Mesenchymal stem cell (in vitro differentiated cells and primary cell): ENCODE measurements at regions not wholly inside any gene's neighbourhood (a gene's known extent, or its start where the extent isn't known, plus 50 kb on each side); places are given as distances from the start of the nearest gene placed in this dataset.

ENCODE experiments used
- DNase-seq: peaks from one replicate; pipeline ENCODE4 v3.0.0-alpha.2; 2013
- H2AFZ ChIP-seq: one replicate; pipeline ENCODE4 v1.6.1; 2013; ENCODE audit warnings: low read depth, mild to moderate bottlenecking, control low read depth, inconsistent platforms, low read length, moderate library complexity
- H2AK5ac ChIP-seq: 2 replicates; pipeline ENCODE4 v1.6.1; 2013; ENCODE audit warnings: low read length, moderate library complexity, mild to moderate bottlenecking, inconsistent platforms; ENCODE audit not compliant: severe bottlenecking
- H2BK120ac ChIP-seq: one replicate; pipeline ENCODE4 v1.6.1; 2013; ENCODE audit warnings: low read depth, mild to moderate bottlenecking, inconsistent platforms, low read length, moderate library complexity
- H2BK12ac ChIP-seq, 2 experiments: one replicate each; pipeline ENCODE4 v1.6.1; 2013; ENCODE audit warnings: inconsistent platforms in 2 of 2, low read length in 2 of 2, mild to moderate bottlenecking in 2 of 2, moderate library complexity in 2 of 2, control low read depth in 1 of 2
- H2BK15ac ChIP-seq: one replicate; pipeline ENCODE4 v1.6.1; 2013; ENCODE audit warnings: mild to moderate bottlenecking, low read depth, inconsistent platforms; ENCODE audit not compliant: poor library complexity, severe bottlenecking
- H2BK5ac ChIP-seq: 2 replicates; pipeline ENCODE4 v1.6.1; 2013; ENCODE audit warnings: low read depth, mild to moderate bottlenecking, low read length, control low read depth, inconsistent platforms; ENCODE audit not compliant: poor library complexity, severe bottlenecking
- H3K14ac ChIP-seq, 2 experiments: one replicate each; pipeline ENCODE4 v1.6.1; 2013; ENCODE audit warnings: inconsistent platforms in 2 of 2, low read length in 2 of 2, control low read depth in 1 of 2, mild to moderate bottlenecking in 1 of 2, moderate library complexity in 1 of 2
- H3K18ac ChIP-seq, 2 experiments: one replicate each; pipeline ENCODE4 v1.6.1; 2013; ENCODE audit warnings: inconsistent platforms in 2 of 2, low read length in 2 of 2, control low read depth in 1 of 2, low read depth in 1 of 2, mild to moderate bottlenecking in 1 of 2
- H3K23ac ChIP-seq, 2 experiments: one replicate each; pipeline ENCODE4 v1.6.1; 2013; ENCODE audit warnings: inconsistent platforms in 2 of 2, low read length in 2 of 2, mild to moderate bottlenecking in 2 of 2, moderate library complexity in 2 of 2, control low read depth in 1 of 2
- H3K27ac ChIP-seq: 2 replicates; pipeline ENCODE4 v1.5.1; 2013; ENCODE audit warnings: mild to moderate bottlenecking, moderate library complexity, low read length, control low read depth, inconsistent platforms; ENCODE audit not compliant: poor library complexity, severe bottlenecking
- H3K27me3 ChIP-seq, 2 experiments: 2 replicates each; pipeline versions ENCODE4 v1.6.1 to v1.7.0; 2013; ENCODE audit warnings: low read length in 2 of 2, mild to moderate bottlenecking in 2 of 2, moderate library complexity in 2 of 2, control low read depth in 1 of 2, inconsistent platforms in 1 of 2; ENCODE audit not compliant: control insufficient read depth in 1 of 2, insufficient read depth in 1 of 2
- H3K36me3 ChIP-seq, 2 experiments: 2 replicates each; pipeline versions ENCODE4 v1.6.1 to v1.7.0; 2013; ENCODE audit warnings: low read length in 2 of 2, control low read depth in 1 of 2, inconsistent platforms in 1 of 2, low read depth in 1 of 2, mild to moderate bottlenecking in 1 of 2; ENCODE audit not compliant: insufficient read depth in 2 of 2, control insufficient read depth in 1 of 2
- H3K4ac ChIP-seq, 2 experiments: one replicate each; pipeline ENCODE4 v1.6.1; 2013; ENCODE audit warnings: inconsistent platforms in 2 of 2, low read length in 2 of 2, mild to moderate bottlenecking in 2 of 2, moderate library complexity in 2 of 2, control low read depth in 1 of 2, low read depth in 1 of 2
- H3K4me1 ChIP-seq: 2 replicates; pipeline ENCODE4 v1.6.1; 2013; ENCODE audit warnings: low read depth, low read length, control low read depth; ENCODE audit not compliant: control insufficient read depth, insufficient read depth
- H3K4me2 ChIP-seq: 2 replicates; pipeline ENCODE4 v1.6.1; 2013; ENCODE audit warnings: low read length, mild to moderate bottlenecking, inconsistent platforms; ENCODE audit not compliant: poor library complexity, severe bottlenecking
- H3K4me3 ChIP-seq, 2 experiments: 2 replicates each; pipeline versions ENCODE4 v1.5.1 to v1.7.0; 2013; ENCODE audit warnings: low read length in 2 of 2, mild to moderate bottlenecking in 2 of 2, control low read depth in 1 of 2, low read depth in 1 of 2; ENCODE audit not compliant: insufficient read depth in 1 of 2
- H3K79me1 ChIP-seq: replicated peaks from 2 replicates; pipeline ENCODE4 v1.6.1; 2013; ENCODE audit warnings: mild to moderate bottlenecking, control low read depth, low read length, inconsistent platforms; ENCODE audit not compliant: poor library complexity, severe bottlenecking
- H3K9ac ChIP-seq: 2 replicates; pipeline ENCODE4 v1.7.0; 2013; ENCODE audit warnings: mild to moderate bottlenecking, low read length, moderate library complexity
- H3K9me3 ChIP-seq: 2 replicates; pipeline ENCODE4 v1.7.0; 2013; ENCODE audit warnings: mild to moderate bottlenecking, low read length; ENCODE audit not compliant: control insufficient read depth
- H4K8ac ChIP-seq: one replicate; pipeline ENCODE4 v1.6.1; 2013; ENCODE audit warnings: inconsistent platforms, mild to moderate bottlenecking, low read length, moderate library complexity
- H4K91ac ChIP-seq: one replicate; pipeline ENCODE4 v1.6.1; 2013; ENCODE audit warnings: mild to moderate bottlenecking, low read length, inconsistent platforms
- WGBS: methylation state at CpG from one replicate; pipeline ENCODE4 v1.1.7; 2013; ENCODE audit warnings: mixed read lengths; 5-methylcytosine and 5-hydroxymethylcytosine counted together

DNA sequence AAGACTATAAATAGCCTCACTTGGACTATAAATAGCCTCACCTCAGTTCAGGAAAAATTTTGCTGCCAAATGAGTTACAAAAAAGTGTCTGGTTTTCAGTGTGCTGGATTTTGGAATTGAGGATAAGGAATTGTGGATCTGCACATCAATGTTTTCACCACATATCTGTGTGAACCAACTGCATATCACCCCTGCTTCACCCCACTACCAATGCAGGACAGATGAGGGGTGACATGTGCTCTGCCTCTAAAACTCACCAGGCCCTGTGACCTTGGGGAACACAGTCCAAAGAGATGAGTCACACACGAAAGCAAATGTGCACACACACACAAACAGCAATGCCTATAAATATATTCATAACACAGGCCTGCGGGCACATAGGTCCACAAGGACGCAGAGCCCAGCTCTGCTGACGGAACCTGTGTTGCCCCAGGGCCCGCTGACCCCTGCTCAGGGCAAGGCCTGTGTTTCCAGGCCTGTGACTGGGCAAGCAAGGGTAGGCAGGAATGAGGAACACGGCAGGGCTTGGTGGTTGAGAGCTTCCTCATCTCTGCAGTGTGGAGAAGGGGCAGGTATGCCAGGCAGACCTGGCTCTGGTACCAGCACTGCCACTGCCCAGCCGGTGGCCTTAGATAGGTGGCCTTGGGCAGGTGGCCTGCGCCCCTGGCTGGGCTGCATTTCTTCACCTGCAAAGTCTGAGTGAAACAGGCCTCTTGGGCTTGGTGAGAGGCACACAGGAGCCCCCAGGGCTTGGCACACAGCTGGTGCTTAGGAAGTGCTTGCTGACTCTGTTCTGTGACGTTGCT lies 82.4 kb downstream of the ARL6IP4 start:
- Histone ChIP-seq H4K91ac (no peak overlapping the region), H3K36me3 (peaks cover 4 to 7% of the 10 kb centered on the region in 2 experiments), H3K27ac (no peak overlapping the region), H3K4me2 (no peak overlapping the region), H2AFZ (no peak overlapping the region), H3K4me1 (peaks cover 27% of the 10 kb centered on the region), H3K9ac (peak overlapping the region; percentile 53), H2BK12ac (peak overlapping the region in 1 of 2 experiments; percentile 70), H3K79me1 (peaks cover 22% of the 10 kb centered on the region), H3K4me3 (no peak overlapping the region), H2BK15ac (no peak overlapping the region), H3K23ac (peak overlapping the region in 1 of 2 experiments; percentile 47), H3K27me3 (no peaks in the 10 kb centered on the region), H2AK5ac (peak overlapping the region; percentile 65), H3K4ac (peak overlapping the region; percentile 77 to 81), H3K18ac (peak overlapping the region; percentile 81 to 82), H2BK5ac (no peak overlapping the region), H3K14ac (peak overlapping the region in 1 of 2 experiments; percentile 30), H2BK120ac (no peak overlapping the region), H3K9me3 (no peaks in the 10 kb centered on the region), H4K8ac (no peak overlapping the region)
- DNase-seq = peak; percentile 89
- WGBS = 50% methylated on average over 9 of the region's 9 CpGs

DNA sequence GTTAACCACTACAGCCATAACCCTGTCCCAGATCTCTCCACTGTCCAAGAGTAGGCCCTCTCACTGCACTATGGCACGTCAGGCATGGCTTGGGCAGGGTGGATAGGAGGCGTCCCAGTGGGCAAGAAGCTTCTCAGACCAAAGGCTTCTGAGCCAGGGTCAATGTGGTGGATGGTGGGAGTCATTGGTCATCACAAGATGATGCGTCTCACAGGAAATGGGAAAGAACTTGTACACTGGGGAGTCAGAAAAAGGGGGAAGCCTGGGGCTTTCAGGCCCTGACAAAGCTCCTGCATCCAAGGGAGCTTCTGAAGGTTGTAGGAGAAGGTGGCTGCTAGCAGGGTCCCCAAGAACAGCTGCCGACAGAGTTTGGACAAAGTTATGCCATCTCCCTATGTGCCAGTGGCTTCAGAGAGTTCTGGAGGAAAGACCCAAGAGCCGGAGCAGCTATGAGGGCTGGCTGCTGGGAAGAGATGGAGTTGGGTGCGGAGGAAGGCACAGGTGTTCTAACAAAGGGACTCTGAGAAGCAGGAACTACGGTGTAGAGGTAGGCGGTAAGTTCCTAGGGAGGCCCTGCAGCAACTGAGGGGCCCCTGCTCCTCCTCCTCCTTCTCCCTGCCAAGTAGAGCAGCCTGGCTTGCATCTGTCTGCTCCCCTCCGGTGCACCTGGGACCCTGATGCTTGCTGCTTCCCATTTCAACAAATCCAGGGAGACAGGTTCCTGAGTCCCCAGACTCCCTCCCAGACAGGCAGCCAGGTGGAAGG lies 81.1 kb downstream of the ARL6IP4 start:
- WGBS = 93% methylated on average over 8 of the region's 9 CpGs
- Histone ChIP-seq H3K79me1 (peaks cover 21% of the 10 kb centered on the region), H4K8ac (no peak overlapping the region), H2AK5ac (no peak overlapping the region), H2BK5ac (no peak overlapping the region), H2BK12ac (peak overlapping the region in 1 of 2 experiments; percentile 57), H4K91ac (no peak overlapping the region), H3K4me1 (peaks cover 32% of the 10 kb centered on the region), H3K27me3 (no peaks in the 10 kb centered on the region), H3K23ac (no peak overlapping the region), H3K36me3 (peaks cover 4 to 7% of the 10 kb centered on the region in 2 experiments), H3K4ac (peak overlapping the region; percentile 29 to 35), H3K9ac (no peak overlapping the region), H3K4me2 (no peak overlapping the region), H2AFZ (no peak overlapping the region), H2BK15ac (peak overlapping the region; percentile 40), H3K27ac (no peak overlapping the region), H3K14ac (no peak overlapping the region), H2BK120ac (no peak overlapping the region), H3K18ac (peak overlapping the region in 1 of 2 experiments; percentile 13), H3K9me3 (no peaks in the 10 kb centered on the region), H3K4me3 (no peak overlapping the region)
- DNase-seq = no peak

DNA sequence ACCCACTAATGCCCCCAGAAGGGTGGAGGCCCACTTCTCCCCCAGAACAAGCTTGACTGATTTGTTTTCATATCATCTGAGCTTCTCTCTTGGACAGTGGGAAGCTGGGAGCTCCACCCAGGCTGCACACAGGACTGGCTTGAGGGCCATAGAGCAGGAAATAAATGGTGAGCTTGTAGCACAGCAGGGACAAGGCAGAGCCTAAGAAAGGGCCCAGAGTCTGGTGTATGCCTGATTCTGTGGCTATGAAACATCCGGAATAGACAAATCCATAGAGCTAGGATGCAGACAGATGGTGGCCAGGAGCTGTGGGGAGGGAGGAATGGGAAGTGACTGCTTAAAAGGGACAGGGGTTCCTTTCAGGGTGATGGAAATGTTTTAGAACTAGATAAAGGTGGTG lies 79.0 kb downstream of the ARL6IP4 start:
- Histone ChIP-seq H3K9me3 (no peaks in the 10 kb centered on the region), H2AK5ac (no peak overlapping the region), H4K91ac (peak overlapping the region; percentile 10)

GRCh38 chr12:123058980-123059379 lies 78.5 kb downstream of the ARL6IP4 start:
- peak overlapping the region in 1 of 2 experiments; percentile 48 for H3K23ac ChIP-seq
- H3K36me3 ChIP-seq = peaks cover 0 to 4% of the 10 kb centered on the region in 2 experiments

More for the DNA sequence above, 79.0 kb downstream of the ARL6IP4 start:
- H3K4me1 ChIP-seq = peaks cover 36% of the 10 kb centered on the region
- no peak overlapping the region for H3K4me3 ChIP-seq
- peak overlapping the region; percentile 60 for H4K8ac ChIP-seq
- peak; percentile 32 for DNase-seq
- 70% methylated on average over 1 of the region's 1 CpG for WGBS
- no peak overlapping the region for H3K4me2 ChIP-seq
- H3K36me3 ChIP-seq = peaks cover 0 to 4% of the 10 kb centered on the region in 2 experiments
- H3K27ac ChIP-seq = no peak overlapping the region
- H3K27me3 ChIP-seq = no peaks in the 10 kb centered on the region
- H3K18ac ChIP-seq = peak overlapping the region; percentile 26 to 71
- peak overlapping the region; percentile 26 for H2BK15ac ChIP-seq
- no peak overlapping the region for H2BK120ac ChIP-seq
- peak overlapping the region in 1 of 2 experiments; percentile 40 for H3K4ac ChIP-seq
- no peak overlapping the region for H2BK5ac ChIP-seq
- no peak overlapping the region for H3K14ac ChIP-seq
- H2AFZ ChIP-seq = no peak overlapping the region
- H3K9ac ChIP-seq = peak overlapping the region; percentile 1
- peak overlapping the region in 1 of 2 experiments; percentile 43 for H2BK12ac ChIP-seq
- peaks cover 14% of the 10 kb centered on the region for H3K79me1 ChIP-seq
- H3K23ac ChIP-seq = no peak overlapping the region

More at GRCh38 chr12:123058980-123059379, 78.5 kb downstream of the ARL6IP4 start:
- Histone ChIP-seq H3K27ac (no peak overlapping the region), H2AK5ac (no peak overlapping the region), H2BK15ac (no peak overlapping the region), H2BK5ac (no peak overlapping the region), H3K4me2 (no peak overlapping the region), H2AFZ (no peak overlapping the region), H4K91ac (no peak overlapping the region), H2BK120ac (no peak overlapping the region), H3K27me3 (no peaks in the 10 kb centered on the region), H3K9me3 (no peaks in the 10 kb centered on the region), H3K18ac (peak overlapping the region; percentile 26 to 71), H3K14ac (no peak overlapping the region), H3K4ac (no peak overlapping the region), H3K4me1 (peaks cover 36% of the 10 kb centered on the region), H2BK12ac (peak overlapping the region in 1 of 2 experiments; percentile 80), H3K9ac (peak overlapping the region; percentile 1), H3K4me3 (no peak overlapping the region), H3K79me1 (peaks cover 11% of the 10 kb centered on the region), H4K8ac (no peak overlapping the region)
- 44% methylated on average over 4 of the region's 4 CpGs for WGBS
- peak; percentile 70 for DNase-seq
